Activated CD8-positive, alpha-beta memory T cell treated with anti-CD3 and anti-CD28 coated beads, Interleukin-2, amount 50 U/mL, for 4 hours (primary cell): ENCODE measurements at regions not wholly inside any gene's neighbourhood (a gene's known extent, or its start where the extent isn't known, plus 50 kb on each side); places are given as distances from the start of the nearest gene placed in this dataset.

ENCODE experiments used
- DNase-seq: peaks from one replicate; pipeline ENCODE4 v3.0.0-alpha.2; 2020

GRCh38 chr11:115869131-115869530 lies 364.9 kb upstream of the CADM1 start:
- no peak for DNase-seq

- no peak for DNase-seq
Observed at GRCh38 chr11:115860246-115860645, 356.0 kb upstream of the CADM1 start.

GRCh38 chr11:115848611-115849010 lies 344.4 kb upstream of the CADM1 start:
- DNase-seq: no peak

- DNase-seq: no peak
Observed at GRCh38 chr11:115848080-115848479, 343.9 kb upstream of the CADM1 start.

- no peak for DNase-seq
Observed at GRCh38 chr11:115845872-115846271, 341.7 kb upstream of the CADM1 start.

GRCh38 chr11:115843685-115844084 lies 339.5 kb upstream of the CADM1 start:
- no peak for DNase-seq

- no peak for DNase-seq
Observed at GRCh38 chr11:115843111-115843510, 338.9 kb upstream of the CADM1 start.

- DNase-seq: no peak
Observed at GRCh38 chr11:115820026-115820425, 315.8 kb upstream of the CADM1 start.

- no peak for DNase-seq
Observed at GRCh38 chr11:115819014-115819413, 314.8 kb upstream of the CADM1 start.

- DNase-seq: no peak
Observed at GRCh38 chr11:115817844-115818468, 313.7 kb upstream of the CADM1 start.

- DNase-seq: no peak
Observed at GRCh38 chr11:115808351-115808940, 304.2 kb upstream of the CADM1 start.

- DNase-seq: no peak
Observed at GRCh38 chr11:115806056-115806455, 301.8 kb upstream of the CADM1 start.

GRCh38 chr11:115803073-115803740 lies 299.0 kb upstream of the CADM1 start:
- no peak for DNase-seq

- DNase-seq: no peak
Observed at GRCh38 chr11:115802641-115803040, 298.4 kb upstream of the CADM1 start.

- DNase-seq: no peak
Observed at GRCh38 chr11:115792903-115793302, 288.7 kb upstream of the CADM1 start.

GRCh38 chr11:115787302-115787701 lies 283.1 kb upstream of the CADM1 start:
- no peak for DNase-seq

GRCh38 chr11:115784796-115785521 lies 280.7 kb upstream of the CADM1 start:
- no peak for DNase-seq

- no peak for DNase-seq
Observed at GRCh38 chr11:115780646-115781362, 276.6 kb upstream of the CADM1 start.

GRCh38 chr11:115778928-115779650 lies 274.9 kb upstream of the CADM1 start:
- DNase-seq: no peak

- DNase-seq: no peak
Observed at GRCh38 chr11:115776916-115777315, 272.7 kb upstream of the CADM1 start.

GRCh38 chr11:115775846-115776245 lies 271.6 kb upstream of the CADM1 start:
- no peak for DNase-seq

GRCh38 chr11:115774756-115775155 lies 270.5 kb upstream of the CADM1 start:
- no peak for DNase-seq
